ENCODE measurements at regions not wholly inside any gene's neighbourhood (a gene's known extent, or its start where the extent isn't known, plus 50 kb on each side); places are given as distances from the start of the nearest gene placed in this dataset.
"Not testable (repeated sequence)": the region's sequence is repeated elsewhere in the genome, so short reads cannot be mapped to it uniquely, and the experiment has no call there.

DNA sequence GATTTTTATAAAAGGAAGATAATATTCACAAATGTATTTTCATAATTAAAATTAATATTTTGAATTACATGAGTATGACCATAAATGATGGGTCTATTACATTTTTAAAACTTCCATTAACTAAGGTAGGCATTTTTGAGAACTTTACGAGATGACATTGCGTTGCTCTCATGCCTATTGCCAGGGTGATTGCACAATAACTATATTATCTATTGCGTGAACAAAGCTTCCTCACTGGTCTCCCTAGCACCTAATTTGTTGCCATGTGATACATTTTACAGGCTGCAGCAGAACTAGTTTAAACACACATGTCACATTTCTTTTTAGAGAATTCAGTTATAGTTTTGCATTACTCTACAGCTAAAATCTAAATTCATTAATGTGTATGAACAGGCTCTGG lies 289.7 kb upstream of the GRID2 start:
- no peak for DNase-seq

DNA sequence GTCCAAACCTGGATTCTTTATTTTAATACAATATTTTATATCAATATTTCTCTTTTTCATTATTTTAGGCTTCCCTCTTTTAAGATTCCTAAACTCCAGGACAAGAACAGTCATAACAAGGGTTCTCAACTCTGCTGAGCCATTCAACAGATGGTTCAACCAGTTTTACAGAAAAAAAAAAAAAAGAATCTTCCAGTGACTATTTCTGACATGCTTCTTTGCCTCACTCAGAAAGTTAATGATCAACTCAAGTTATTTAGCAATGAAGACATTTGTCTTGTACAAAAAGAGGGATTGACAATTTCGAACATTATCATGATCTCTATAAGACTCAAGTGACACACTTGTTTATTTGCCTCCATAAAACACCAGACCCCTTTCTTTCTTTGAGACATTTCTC lies 282.6 kb upstream of the GRID2 start:
- no peak for DNase-seq

DNA sequence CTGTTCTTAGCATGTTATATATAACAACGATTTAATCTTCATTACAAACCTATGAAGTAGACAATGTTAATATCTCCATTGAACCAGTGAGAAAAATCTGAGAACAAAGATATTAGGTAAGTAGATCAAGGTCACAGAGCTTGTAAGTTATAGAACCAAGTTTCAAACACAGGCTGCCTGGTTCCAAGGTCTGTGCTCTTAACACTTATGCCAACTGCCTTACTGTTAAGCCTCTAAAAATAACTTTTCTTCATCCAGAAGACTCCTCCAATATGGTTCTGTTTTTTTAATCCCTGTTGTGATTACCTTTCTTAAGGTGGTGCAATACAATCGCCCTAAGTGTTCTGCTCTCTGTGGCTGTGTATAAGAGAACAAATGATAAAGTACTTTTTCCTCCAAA lies 282.0 kb upstream of the GRID2 start:
- DNase-seq: no peak

DNA sequence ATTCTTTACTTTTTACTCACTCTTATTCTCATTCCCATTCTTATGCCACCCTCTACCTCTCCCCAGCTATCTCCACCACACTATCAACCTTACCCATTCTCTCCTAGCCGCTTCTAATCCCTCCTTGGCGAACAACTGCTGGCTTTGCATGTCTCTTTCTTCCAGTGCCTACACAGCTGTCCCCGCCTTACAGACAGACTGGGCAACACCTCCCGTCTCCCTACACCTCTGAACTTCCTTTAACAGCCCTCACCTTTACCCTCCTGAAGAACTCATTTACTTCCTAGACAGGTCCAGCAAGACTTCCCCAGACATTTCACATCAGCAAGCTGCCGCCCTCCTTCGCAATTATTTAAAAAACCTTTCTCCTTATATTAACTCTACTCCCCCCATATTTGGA lies 274.9 kb upstream of the GRID2 start:
- DNase-seq: not testable (repeated sequence)

DNA sequence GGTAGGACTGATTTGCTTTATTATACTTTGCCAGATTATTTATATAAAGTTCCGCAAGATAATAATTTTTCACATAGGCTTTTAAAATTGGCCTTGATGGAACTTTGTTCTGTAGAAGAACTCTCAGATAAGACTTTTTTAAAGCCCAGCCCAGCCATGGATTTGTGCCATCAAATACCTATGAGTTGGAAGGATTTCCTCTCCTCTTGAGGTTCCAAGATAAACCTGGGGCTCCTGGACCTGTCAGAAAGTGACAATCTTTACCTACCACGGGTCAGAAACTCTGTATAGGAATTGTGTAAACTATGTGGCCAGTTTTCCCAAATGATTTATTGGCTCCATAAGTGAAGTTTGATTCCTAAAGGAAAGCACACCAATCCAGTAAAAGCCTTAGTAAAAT lies 271.9 kb upstream of the GRID2 start:
- no peak for DNase-seq

DNA sequence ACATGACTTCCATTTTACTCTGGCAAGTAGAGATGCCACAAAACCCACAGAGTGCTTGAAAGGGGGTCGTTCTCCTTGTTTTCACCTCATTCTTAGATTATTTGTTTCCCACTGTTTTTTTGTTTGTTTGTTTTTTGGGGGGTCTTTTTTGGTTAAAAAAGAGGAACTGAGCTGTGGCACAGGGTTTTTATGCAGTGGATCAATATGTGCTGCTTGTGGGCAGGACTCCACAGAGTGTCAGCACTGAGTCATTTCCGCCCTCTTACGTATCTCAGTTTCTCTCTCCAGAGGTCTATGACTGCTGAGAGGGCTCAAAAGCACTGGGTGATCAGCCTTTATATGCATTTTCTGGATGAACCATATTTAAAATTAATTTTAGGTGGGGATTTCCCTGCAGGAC lies 268.1 kb upstream of the GRID2 start:
- no peak for DNase-seq

DNA sequence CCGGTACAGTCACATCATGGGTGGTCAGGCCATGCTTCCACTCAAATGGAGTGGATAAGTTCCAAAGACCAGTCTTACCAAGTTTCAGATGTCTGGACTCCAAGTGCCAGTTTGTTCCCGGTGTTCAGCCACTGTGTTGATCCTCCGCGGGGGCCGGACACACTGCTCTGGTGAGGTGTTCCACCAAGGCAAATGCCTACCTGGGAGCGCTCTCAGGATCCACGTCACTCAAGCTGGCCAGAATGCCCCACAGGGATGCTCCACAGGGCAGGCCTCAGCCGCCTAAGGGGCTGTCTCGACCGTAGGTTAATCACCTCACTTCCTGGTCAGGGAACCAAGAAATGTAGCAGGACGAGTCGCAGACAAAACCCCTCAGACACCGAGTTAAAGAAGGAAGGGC lies 258.0 kb upstream of the GRID2 start:
- no peak for DNase-seq

DNA sequence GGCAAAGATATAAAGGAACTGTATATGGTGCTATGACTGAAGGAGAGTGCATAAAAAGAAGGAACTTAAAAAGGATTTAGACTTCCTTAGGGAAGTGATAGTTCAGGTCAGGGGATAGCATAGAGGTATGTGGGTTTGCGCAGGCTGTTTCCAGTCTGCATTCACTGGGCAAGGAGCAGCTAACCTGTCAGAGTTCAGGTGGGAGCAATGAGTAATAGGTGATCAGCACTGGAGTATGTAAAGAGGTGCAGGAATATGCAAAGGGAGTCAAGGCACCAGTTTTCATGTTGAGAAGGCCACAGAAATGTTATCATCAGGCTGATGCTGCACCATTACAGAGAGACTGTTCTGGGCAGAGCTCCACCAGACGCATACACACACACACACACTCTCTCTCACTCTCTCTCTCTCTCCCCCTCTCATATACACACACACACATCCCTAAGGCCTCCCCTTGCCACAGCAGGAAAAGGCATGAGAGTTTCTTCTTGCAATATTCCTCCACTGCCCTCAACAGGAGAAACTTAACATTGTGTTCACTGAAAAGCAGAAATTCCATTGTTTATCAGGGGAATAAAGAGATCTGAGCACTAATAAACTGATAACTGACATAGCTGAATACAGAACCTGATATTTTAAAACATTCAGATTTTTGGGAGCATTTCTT lies 256.4 kb upstream of the GRID2 start:
- DNase-seq: no peak

DNA sequence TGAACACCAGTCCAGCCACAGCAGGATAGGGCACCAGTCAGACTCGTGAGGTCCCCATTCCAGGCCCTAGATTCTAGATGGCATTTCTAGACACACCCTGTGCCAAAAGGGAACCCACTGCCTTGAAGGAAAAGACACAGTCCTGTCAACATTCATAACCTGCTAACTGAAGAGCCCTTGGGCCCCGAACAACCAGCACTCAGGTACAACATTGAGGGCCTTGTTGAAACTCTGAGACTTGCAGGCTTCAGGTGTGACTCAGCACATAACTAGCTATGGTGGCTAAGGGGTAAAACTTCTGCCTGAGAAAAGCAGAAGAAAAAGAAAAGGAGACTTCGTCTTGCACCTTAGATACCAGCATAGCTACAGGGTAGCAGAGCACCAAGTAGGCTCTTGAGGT lies 252.9 kb upstream of the GRID2 start:
- DNase-seq: no peak

DNA sequence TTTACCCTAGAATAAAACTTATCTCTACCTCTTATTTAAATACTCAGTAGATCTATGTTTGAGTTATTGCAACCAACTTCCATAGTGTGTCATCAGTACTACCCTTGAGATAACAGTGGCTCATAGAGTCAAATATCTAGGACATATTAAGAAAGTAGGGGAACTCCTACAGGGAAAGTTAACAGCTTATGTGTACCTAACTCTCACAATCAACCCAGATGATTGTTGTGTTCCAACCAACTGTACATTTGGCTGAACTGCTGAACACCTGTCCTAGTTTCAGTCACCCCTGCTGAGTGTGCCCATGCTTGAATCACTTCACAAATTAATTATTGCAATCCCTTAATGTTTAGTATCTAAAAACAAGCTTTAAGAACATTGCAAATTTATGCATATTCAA lies 244.2 kb upstream of the GRID2 start:
- no peak for DNase-seq

DNA sequence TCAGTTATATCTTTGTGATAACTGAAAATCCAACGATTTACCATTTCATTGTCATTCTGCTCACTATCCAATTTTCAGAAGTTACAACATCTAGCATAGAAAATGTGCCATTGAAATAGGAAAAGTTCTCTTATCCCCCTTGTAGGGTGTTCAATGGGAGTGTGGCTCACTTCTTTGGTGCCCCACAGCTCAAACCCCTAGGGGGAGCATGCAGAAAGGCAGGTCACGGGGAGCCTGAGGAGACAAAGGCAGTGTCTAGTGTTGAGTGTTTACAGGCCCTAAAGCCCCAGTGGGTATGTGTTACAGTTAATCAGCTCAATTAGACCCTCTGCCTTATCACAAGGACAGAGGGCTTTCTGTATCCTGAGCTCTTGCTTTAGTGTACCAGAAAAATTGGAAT lies 243.4 kb upstream of the GRID2 start:
- no peak for DNase-seq

DNA sequence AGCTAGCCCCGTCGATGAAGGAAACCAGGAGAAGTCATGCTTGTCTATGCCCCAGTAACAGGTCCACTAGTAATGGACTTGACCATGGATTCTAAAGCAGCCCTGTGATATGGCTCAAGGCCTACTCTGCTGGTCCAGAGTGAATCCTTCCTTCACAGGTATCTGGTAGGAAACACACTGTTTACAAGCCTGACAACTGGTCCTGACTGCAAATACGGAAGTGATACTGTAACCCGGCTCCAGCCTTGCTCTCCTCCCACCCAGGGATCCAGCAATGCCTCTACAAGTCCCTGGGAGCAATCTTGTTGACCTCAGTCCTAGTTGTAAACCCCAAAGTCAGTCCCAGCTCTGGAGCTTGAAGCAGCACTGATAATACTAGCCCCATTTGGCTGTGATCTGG lies 239.2 kb upstream of the GRID2 start:
- no peak for DNase-seq

DNA sequence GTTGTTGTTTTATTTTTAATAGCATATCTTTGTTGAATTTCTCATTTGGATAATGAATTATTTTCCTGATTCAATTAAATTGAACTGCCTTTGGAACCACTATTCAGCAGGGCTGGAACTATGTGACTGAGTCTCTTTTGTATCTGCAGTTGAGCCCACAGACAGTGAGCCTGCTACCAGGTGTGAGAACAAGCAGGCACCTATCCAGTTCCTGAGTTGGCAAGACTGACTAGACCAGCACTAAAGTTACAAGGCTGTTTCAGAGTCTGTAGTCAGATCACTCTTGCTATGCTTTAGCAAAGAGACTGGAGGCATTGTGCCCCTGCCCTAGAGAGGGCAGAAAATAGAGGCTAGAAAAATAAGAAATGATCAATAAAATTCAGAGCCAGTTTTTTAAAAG lies 237.3 kb upstream of the GRID2 start:
- no peak for DNase-seq

DNA sequence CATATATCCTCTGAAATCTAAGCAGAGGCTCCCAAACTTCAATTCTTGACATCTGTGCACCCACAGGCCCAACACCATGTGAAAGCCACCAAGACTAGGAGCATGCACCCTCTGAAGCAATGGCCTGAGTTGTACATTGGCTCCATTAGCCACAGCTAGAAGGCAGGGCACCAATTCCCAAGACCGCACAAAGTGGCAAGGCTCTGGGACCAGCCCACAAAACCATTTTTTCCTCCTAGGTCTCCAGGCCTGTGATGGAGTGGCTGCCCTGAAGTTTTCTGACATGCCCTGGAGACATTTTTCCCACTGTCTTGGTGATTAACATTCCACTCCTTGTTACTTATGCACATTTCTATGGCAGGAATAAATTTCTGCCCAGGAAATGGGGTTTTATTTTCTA lies 232.2 kb upstream of the GRID2 start:
- no peak for DNase-seq

DNA sequence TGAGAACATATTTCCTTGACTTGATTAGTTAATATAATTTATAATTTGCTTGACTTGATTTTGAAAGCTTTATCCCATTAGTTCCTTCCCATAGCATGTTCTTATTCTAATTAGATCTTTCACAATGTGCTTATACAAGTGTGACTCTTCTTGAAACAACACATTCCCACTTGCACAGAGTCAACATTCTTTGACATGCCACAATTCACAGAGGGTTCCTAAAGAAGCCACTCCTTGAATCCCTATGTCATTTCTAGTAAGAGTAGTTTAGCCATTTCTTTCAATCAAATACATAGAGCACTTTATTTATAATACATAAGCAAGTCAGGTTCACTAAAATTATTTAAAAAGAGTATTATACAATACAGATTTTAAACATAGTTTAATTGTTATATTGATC lies 228.9 kb upstream of the GRID2 start:
- no peak for DNase-seq

DNA sequence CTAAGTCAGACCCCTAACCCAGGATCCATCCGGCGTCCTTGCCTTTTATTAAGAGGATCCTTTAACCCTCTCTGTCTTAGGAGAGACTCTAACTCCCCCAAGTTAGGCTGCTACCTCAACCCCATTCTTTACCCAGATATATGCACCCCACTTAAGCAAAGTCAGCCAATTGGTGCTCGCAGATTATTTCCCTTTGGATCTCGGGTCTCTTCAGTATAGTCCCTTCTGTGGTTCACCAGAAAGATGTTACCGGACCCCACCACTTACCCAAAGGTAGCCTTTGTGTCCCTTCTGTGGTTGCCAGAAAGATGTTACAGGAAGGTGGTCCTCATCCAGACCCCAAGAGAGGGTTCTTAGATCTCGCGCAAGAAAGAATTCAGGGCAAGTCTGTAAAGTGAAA lies 212.9 kb upstream of the GRID2 start:
- DNase-seq: no peak

DNA sequence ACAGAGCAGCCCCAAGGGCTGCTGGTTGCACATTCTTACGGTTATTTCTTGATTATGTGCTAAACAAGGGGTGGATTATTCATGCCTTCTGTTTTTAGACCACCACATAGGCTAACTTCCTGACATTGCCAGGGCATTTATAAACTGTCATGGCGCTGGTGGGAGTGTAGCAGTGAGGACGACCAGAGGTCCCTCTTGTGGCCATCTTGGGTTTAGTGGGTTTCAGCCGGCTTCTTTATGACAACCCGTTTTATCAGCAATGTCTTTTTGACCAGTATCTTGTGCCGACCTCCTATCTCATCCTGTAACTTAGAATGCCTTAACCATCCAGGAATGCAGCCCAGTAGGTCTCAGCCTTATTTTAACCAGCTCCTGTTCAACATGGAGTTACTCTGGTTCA lies 212.4 kb upstream of the GRID2 start:
- DNase-seq: no peak

DNA sequence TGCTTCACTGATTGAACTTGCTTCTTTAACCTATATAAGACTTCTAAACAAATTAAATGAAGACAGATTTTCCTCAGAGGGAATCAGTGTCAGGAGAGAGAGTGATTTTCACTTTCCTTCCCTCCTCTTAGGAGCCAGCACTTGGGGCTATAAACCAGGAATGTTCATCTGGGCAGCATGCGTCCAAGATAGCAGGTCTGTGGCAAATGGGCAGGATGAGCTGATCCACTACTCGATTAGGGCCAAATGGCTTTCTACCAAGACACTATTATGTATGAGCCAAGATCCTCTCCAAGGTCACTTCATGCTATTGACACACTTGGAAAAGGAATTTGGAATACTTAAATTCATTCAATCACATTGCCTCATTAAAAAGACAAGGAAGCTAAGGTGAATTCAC lies 203.9 kb upstream of the GRID2 start:
- DNase-seq: no peak

DNA sequence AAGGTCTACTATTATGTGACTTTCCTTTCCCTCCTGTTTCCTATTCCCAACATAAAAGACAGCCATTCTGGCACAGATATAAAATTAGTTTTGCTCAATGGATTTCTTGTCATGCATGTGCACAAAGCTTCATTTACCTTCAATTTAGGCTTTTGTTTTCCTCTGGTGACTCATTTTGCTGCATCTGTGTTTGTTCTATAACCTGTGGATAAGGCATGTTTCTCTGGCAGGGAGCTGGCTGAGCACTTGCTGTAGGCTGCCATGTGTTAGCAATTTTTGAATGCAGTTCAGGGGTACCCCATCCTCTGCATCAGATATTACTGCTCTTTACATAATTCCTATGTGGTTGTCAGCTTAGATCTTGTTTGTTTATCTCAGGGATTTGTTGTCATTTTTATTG lies 202.8 kb upstream of the GRID2 start:
- no peak for DNase-seq

DNA sequence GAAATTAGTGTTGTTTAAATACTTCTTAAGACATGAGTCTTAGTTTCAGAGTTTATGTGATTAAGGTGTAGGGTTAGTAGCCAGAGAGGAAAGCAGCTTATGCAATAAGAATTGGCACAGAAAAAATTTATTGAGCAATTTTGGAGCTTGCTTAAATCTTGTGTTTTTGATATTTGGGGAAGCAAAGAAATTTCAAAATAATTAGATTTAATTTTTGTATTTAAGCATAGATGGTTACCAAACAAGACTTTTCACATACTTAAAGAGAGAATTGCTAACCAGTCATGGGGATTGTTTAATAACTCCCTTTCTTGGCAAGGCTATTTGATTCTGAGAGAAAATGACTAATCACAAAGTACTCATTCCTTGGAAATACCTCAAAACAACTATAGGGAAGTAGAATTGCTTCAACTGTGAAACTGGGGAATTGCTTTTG lies 202.0 kb upstream of the GRID2 start:
- no peak for DNase-seq

DNA sequence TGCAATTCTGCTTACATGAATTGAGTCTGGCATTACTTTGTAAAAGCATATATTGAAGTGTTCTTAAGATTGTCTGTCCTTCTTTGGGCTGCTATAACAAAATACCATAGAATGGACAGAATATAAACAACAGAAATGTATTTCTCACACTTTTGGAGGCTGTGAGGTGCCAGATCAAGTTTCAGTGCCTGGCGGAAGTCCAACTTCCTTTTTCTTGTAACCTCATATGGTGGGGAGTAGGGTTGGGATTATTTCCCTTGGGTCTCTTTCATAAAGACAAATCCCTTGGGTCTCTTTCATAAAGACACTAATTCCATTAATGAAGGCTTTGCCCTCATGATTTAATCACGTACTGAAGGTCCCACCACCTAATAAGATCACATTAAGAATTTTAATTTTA lies 199.3 kb upstream of the GRID2 start:
- DNase-seq: no peak

DNA sequence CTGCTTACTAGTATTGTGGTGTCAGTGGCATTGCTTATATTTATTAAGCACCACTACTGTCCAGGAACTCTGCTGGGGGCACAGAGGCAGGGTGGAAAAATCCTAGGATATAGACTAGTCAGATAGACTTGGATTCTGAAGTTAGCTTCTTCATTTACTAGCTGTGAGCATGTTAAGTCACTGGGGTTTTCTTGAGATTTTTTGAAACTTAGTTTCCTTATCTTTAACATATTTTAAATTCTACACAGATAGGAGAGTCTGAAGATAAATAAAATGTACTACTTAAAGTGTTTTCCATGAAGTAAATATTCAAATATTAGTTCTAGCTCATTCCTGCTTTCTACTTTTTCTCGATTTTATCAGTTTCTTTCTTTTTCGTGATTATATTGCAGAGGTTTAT lies 196.9 kb upstream of the GRID2 start:
- no peak for DNase-seq

DNA sequence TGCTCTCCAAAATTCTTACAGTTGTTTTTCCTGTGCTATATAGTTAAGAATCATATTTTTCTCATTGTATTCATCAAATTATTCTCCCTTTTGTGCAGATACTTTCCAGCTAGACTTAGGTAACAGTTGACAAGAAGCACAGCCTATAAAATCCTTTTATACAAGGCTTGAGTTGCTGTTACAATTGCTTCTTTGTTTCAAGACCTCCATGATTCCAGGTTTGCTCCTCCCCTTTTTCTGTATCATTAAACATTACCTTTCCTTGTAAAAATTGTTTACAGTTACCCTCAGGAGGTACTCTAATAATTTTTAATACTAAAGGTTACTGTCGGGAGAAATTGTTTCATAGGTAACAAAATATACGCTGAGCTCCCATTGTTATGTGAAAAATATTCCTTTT lies 192.3 kb upstream of the GRID2 start:
- no peak for DNase-seq

DNA sequence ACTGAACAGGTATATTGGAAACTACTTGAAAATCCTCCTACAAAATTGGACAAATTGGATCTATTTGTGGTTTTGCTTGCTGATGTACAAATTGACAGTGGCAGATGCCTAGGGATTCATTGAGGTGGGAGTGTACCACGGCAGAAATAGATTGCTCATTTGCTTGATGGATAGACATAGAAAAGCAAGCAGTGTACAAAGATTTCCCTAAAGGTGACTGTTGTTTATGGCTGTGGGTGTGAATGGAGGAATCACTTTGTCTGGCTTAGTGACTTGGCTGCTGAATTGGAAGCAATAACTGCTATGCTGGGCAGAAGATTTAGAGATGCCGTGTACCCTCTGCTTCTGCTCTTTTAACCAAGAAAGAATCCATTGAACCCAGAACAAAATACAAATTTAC lies 191.0 kb upstream of the GRID2 start:
- DNase-seq: no peak

DNA sequence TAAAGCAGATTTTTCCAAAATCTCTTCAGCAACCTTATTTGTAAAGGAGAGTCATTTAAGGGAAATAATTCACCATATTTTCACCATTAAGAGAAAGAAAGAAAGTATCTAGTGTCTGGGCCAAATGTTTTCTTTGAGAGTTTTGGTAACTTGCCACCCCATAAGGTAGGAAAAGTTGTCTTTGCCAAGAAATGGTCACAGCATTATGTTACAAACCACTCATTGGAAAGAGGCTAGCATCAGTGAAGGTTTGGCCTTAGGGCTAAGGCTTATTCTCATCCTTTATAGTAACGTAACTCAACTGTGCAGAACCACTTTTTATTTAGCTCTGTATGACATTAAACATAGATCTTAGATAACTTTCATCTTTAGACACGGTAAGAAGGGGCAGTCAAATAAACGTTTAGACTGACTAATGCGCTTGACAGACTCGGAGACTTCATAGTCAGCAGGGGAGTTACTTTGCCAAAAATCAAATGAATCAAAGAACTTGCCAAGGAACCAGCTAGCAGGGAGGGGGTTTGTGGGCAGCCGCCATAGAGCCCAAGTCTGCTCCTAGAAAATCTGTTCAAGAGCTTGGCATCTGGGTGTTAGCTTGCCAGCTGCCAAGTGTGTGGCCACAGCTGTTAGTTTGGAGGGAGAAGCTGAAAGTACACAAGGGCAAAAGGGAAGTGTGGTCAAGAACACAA lies 182.8 kb upstream of the GRID2 start:
- no peak for DNase-seq
